ENCODE measurements at regions not wholly inside any gene's neighbourhood (a gene's known extent, or its start where the extent isn't known, plus 50 kb on each side); places are given as distances from the start of the nearest gene placed in this dataset.

GRCh38 chr16:73268366-73268993 lies 220.6 kb upstream of the ZFHX3 start:
- H3K4me3 ChIP-seq (ENCODE audit: low read depth, low read length): no peak overlapping the region
- TF ChIP-seq CTCF (IDR thresholded peaks at IDR 0.05; ENCODE audit: low read depth, low read length): peak; percentile 27

- TF ChIP-seq CTCF (IDR thresholded peaks at IDR 0.05; ENCODE audit: low read depth, low read length): no peak
- H3K4me3 ChIP-seq (ENCODE audit: low read depth, low read length): no peak overlapping the region
Measured at GRCh38 chr16:73265935-73266334, 218.0 kb upstream of the ZFHX3 start.

GRCh38 chr16:73265124-73265837 lies 217.4 kb upstream of the ZFHX3 start:
- no peak overlapping the region for H3K4me3 ChIP-seq (ENCODE audit: low read depth, low read length)
- no peak for TF ChIP-seq CTCF (IDR thresholded peaks at IDR 0.05; ENCODE audit: low read depth, low read length)

- H3K4me3 ChIP-seq (ENCODE audit: low read depth, low read length): no peak overlapping the region
- no peak for TF ChIP-seq CTCF (IDR thresholded peaks at IDR 0.05; ENCODE audit: low read depth, low read length)
Measured at GRCh38 chr16:73262931-73263330, 215.0 kb upstream of the ZFHX3 start.

- no peak overlapping the region for H3K4me3 ChIP-seq (ENCODE audit: low read depth, low read length)
- no peak for TF ChIP-seq CTCF (IDR thresholded peaks at IDR 0.05; ENCODE audit: low read depth, low read length)
Measured at GRCh38 chr16:73255031-73255430, 207.1 kb upstream of the ZFHX3 start.

GRCh38 chr16:73253922-73254480 lies 206.1 kb upstream of the ZFHX3 start:
- no peak for TF ChIP-seq CTCF (IDR thresholded peaks at IDR 0.05; ENCODE audit: low read depth, low read length)
- H3K4me3 ChIP-seq (ENCODE audit: low read depth, low read length): no peak overlapping the region

- no peak overlapping the region for H3K4me3 ChIP-seq (ENCODE audit: low read depth, low read length)
- no peak for TF ChIP-seq CTCF (IDR thresholded peaks at IDR 0.05; ENCODE audit: low read depth, low read length)
Measured at GRCh38 chr16:73252446-73252845, 204.5 kb upstream of the ZFHX3 start.

All from WI38 (cell line).